ENCODE measurements at regions not wholly inside any gene's neighbourhood (a gene's known extent, or its start where the extent isn't known, plus 50 kb on each side); places are given as distances from the start of the nearest gene placed in this dataset.

DNA sequence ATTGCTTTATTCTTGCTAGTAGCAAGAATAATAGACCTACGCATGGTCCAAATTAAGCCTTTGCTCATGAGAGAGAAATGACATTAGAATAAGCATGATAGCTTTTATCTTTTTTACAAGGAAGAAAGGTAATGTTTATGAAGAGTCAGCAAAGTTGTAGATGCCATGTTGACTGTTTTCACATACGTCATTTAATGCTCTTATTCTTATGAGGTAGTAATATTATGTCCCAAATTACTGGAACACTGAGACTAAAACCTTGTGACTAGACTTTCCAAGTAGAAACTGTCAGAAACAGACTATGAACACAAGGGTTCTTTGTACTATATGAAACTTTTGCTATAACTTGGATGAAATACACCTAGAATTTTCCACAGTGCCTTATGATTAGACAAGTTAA is 552.8 kb upstream of the SLC8A1 start:
- Histone ChIP-seq H3K36me3 (no peaks in the 10 kb centered on the region), H3K79me2 (ENCODE audit: low read depth) (no peaks in the 10 kb centered on the region), H3K4me1 (peaks cover 5% of the 10 kb centered on the region), H3K4me2 (no peak overlapping the region), H3F3A (ENCODE audit: low read depth) (no peaks in the 10 kb centered on the region), H3K27ac (no peak overlapping the region), H2AFZ (replicated peaks) (peak overlapping the region; percentile 7), H3K9ac (no peak overlapping the region), H3K4me3 (no peak overlapping the region), H4K20me1 (ENCODE audit: low read depth) (no peaks in the 10 kb centered on the region), H3K9me3 (ENCODE audit: low read depth) (no peaks in the 10 kb centered on the region), H3K27me3 (no peaks in the 10 kb centered on the region)
- H3K27me3 Mint-ChIP-seq (ENCODE audit: insufficient read depth, low read depth), result no peaks in the 10 kb centered on the region
- no peak overlapping the region for H3K27ac Mint-ChIP-seq
- no peaks in the 10 kb centered on the region for H3K36me3 Mint-ChIP-seq
- H3K4me1 Mint-ChIP-seq, result no peaks in the 10 kb centered on the region
- no peaks in the 10 kb centered on the region for H3K9me3 Mint-ChIP-seq
- no peak for DNase-seq (ENCODE audit: low spot score)
- H3K4me3 Mint-ChIP-seq, result no peak overlapping the region
- TF ChIP-seq, protein P1, sequence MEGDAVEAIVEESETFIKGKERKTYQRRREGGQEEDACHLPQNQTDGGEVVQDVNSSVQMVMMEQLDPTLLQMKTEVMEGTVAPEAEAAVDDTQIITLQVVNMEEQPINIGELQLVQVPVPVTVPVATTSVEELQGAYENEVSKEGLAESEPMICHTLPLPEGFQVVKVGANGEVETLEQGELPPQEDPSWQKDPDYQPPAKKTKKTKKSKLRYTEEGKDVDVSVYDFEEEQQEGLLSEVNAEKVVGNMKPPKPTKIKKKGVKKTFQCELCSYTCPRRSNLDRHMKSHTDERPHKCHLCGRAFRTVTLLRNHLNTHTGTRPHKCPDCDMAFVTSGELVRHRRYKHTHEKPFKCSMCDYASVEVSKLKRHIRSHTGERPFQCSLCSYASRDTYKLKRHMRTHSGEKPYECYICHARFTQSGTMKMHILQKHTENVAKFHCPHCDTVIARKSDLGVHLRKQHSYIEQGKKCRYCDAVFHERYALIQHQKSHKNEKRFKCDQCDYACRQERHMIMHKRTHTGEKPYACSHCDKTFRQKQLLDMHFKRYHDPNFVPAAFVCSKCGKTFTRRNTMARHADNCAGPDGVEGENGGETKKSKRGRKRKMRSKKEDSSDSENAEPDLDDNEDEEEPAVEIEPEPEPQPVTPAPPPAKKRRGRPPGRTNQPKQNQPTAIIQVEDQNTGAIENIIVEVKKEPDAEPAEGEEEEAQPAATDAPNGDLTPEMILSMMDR (IDR thresholded peaks at IDR 0.05), result no peak

DNA sequence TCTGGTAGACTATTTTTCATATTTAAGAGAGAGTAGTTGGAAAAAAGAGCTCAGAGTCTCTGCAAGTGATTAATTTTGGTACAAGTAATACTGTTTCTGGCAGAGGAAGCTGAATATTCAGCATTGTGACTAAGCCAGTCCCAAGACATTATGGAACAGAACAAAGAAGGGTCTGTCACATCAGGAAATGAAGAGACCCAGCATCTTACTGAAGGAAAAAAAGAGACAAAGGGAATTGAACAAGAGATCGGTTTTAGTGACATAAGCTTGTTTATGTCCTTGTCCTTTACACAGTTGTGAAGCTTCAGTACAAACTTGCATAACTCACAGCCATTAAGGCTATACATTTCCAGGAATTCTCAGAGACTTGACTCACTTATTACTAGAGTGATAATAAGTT is 568.5 kb upstream of the SLC8A1 start:
- Mint-ChIP-seq H3K4me1 (no peaks in the 10 kb centered on the region), H3K27me3 (ENCODE audit: insufficient read depth, low read depth) (no peaks in the 10 kb centered on the region), H3K27ac (no peak overlapping the region), H3K4me3 (no peak overlapping the region), H3K36me3 (no peaks in the 10 kb centered on the region), H3K9me3 (no peaks in the 10 kb centered on the region)
- Histone ChIP-seq H3K79me2 (ENCODE audit: low read depth) (no peaks in the 10 kb centered on the region), H3K4me2 (no peak overlapping the region), H3K4me3 (no peak overlapping the region), H2AFZ (replicated peaks) (no peak overlapping the region), H3K4me1 (no peaks in the 10 kb centered on the region), H3K27ac (no peak overlapping the region), H4K20me1 (ENCODE audit: low read depth) (no peaks in the 10 kb centered on the region), H3K9ac (no peak overlapping the region), H3F3A (ENCODE audit: low read depth) (no peaks in the 10 kb centered on the region), H3K27me3 (no peaks in the 10 kb centered on the region), H3K36me3 (no peaks in the 10 kb centered on the region), H3K9me3 (ENCODE audit: low read depth) (no peaks in the 10 kb centered on the region)
- no peak for DNase-seq (ENCODE audit: low spot score)
- no peak for TF ChIP-seq EZH2 (IDR thresholded peaks at IDR 0.05)

DNA sequence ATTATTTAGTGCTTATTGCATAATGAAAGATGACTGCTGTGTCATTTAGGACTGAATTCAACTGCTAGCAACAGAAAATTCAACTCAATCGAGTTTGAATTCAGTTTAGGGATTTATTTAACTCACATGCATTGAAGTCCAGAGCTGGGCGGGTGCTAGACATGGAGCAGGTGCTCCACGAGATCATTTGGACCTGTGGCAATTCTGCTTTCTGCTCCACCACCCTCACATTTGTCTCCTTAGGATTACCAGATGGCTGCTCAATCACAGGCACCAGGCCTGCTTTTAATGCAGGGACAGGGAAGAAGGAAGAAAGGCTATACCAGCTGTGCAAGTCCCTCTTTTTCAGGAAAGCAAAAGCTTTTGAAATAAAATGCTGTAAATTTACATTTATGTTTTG is 572.9 kb upstream of the SLC8A1 start:
- no peak overlapping the region for H3K4me3 ChIP-seq
- H4K20me1 ChIP-seq (ENCODE audit: low read depth), result no peaks in the 10 kb centered on the region
- H3K36me3 Mint-ChIP-seq, result no peaks in the 10 kb centered on the region
- H3K4me2 ChIP-seq, result no peak overlapping the region
- no peaks in the 10 kb centered on the region for H3F3A ChIP-seq (ENCODE audit: low read depth)
- DNase-seq (ENCODE audit: low spot score), result peak; percentile 3
- H3K9me3 ChIP-seq (ENCODE audit: low read depth), result no peaks in the 10 kb centered on the region
- TF ChIP-seq, protein P1 (IDR thresholded peaks at IDR 0.05), result no peak
- no peak for TF ChIP-seq EZH2phosphoT487 (IDR thresholded peaks at IDR 0.05)
- TF ChIP-seq EZH2 (IDR thresholded peaks at IDR 0.05), result no peak
- no peaks in the 10 kb centered on the region for H3K27me3 ChIP-seq
- H3K9ac ChIP-seq, result no peak overlapping the region
- no peaks in the 10 kb centered on the region for H3K4me1 ChIP-seq
- H3K4me1 Mint-ChIP-seq, result no peaks in the 10 kb centered on the region
- no peaks in the 10 kb centered on the region for H3K79me2 ChIP-seq (ENCODE audit: low read depth)
- no peaks in the 10 kb centered on the region for H3K9me3 Mint-ChIP-seq
- H3K27ac ChIP-seq, result no peak overlapping the region
- H2AFZ ChIP-seq (replicated peaks), result no peak overlapping the region
- H3K27me3 Mint-ChIP-seq (ENCODE audit: insufficient read depth, low read depth), result peaks cover 2% of the 10 kb centered on the region
- no peak overlapping the region for H3K4me3 Mint-ChIP-seq
- H3K36me3 ChIP-seq, result no peaks in the 10 kb centered on the region
- no peak overlapping the region for H3K27ac Mint-ChIP-seq

DNA sequence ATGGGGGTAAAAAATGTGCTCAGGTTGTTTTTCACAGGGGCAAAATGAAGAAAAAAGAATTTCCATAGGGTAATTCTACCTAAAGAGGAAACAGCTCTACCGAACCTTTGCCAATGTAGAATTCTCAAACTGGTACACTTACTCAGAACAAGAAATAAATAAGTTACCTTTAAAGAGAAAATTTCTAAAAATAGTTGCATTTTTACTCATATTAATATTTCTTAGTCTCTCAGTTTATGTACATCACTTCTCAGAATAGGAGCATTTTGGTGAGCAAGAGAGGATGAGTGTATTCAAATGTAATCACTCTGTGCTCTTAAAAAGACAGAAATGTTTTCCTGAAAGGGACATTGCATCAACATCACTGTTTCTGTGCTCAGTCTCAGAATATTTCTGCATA is 574.7 kb upstream of the SLC8A1 start:
- no peaks in the 10 kb centered on the region for H4K20me1 ChIP-seq (ENCODE audit: low read depth)
- Mint-ChIP-seq H3K9me3 (no peaks in the 10 kb centered on the region), H3K27me3 (ENCODE audit: insufficient read depth, low read depth) (peaks cover 2% of the 10 kb centered on the region), H3K27ac (no peak overlapping the region), H3K36me3 (no peaks in the 10 kb centered on the region), H3K4me1 (no peaks in the 10 kb centered on the region), H3K4me3 (no peak overlapping the region)
- H3F3A ChIP-seq (ENCODE audit: low read depth), result no peaks in the 10 kb centered on the region
- H3K9ac ChIP-seq, result no peak overlapping the region
- H3K9me3 ChIP-seq (ENCODE audit: low read depth), result no peaks in the 10 kb centered on the region
- DNase-seq (ENCODE audit: low spot score), result no peak
- no peaks in the 10 kb centered on the region for H3K4me1 ChIP-seq
- H2AFZ ChIP-seq (replicated peaks), result no peak overlapping the region
- TF ChIP-seq EZH2 (IDR thresholded peaks at IDR 0.05) (no peak), EZH2phosphoT487 (IDR thresholded peaks at IDR 0.05) (no peak)
- H3K36me3 ChIP-seq, result no peaks in the 10 kb centered on the region
- no peak overlapping the region for H3K4me2 ChIP-seq
- H3K4me3 ChIP-seq, result no peak overlapping the region
- H3K27me3 ChIP-seq, result no peaks in the 10 kb centered on the region
- no peaks in the 10 kb centered on the region for H3K79me2 ChIP-seq (ENCODE audit: low read depth)
- H3K27ac ChIP-seq, result no peak overlapping the region

Measured in neural progenitor cell (in vitro differentiated cells).